Forelimb muscle (tissue), 1 donor: ENCODE measurements at regions not wholly inside any gene's neighbourhood (a gene's known extent, or its start where the extent isn't known, plus 50 kb on each side); places are given as distances from the start of the nearest gene placed in this dataset.
"Not testable (repeated sequence)": the region's sequence is repeated elsewhere in the genome, so short reads cannot be mapped to it uniquely, and the experiment has no call there.

Experiments used
- DNase-seq: peaks from one replicate; pipeline ENCODE4 v3.0.0-alpha.2; 2013; ENCODE audit warnings: low read depth

GRCh38 chr2:196486146-196486545 lies 153.4 kb upstream of the CCDC150 start:
- DNase-seq = peak; percentile 20

GRCh38 chr2:196487417-196487816 lies 152.1 kb upstream of the CCDC150 start:
- no peak for DNase-seq

GRCh38 chr2:196489371-196489770 lies 150.1 kb upstream of the CCDC150 start:
- DNase-seq = no peak

- DNase-seq = no peak
These were observed 146.6 kb upstream of the CCDC150 start for GRCh38 chr2:196492946-196493345.

- DNase-seq = no peak
These were observed 140.6 kb upstream of the CCDC150 start for GRCh38 chr2:196498962-196499361.

- DNase-seq = no peak
These were observed 139.8 kb upstream of the CCDC150 start for GRCh38 chr2:196499686-196500085.

- no peak for DNase-seq
These were observed 138.7 kb upstream of the CCDC150 start for GRCh38 chr2:196500686-196501431.

GRCh38 chr2:196501836-196502235 lies 137.7 kb upstream of the CCDC150 start:
- DNase-seq = no peak

- no peak for DNase-seq
These were observed 137.1 kb upstream of the CCDC150 start for GRCh38 chr2:196502386-196502785.

GRCh38 chr2:196503398-196503797 lies 136.1 kb upstream of the CCDC150 start:
- no peak for DNase-seq

- DNase-seq = no peak
These were observed 134.7 kb upstream of the CCDC150 start for GRCh38 chr2:196504788-196505187.

GRCh38 chr2:196510246-196510645 lies 129.3 kb upstream of the CCDC150 start:
- DNase-seq = no peak

GRCh38 chr2:196511258-196512168 lies 128.0 kb upstream of the CCDC150 start:
- no peak for DNase-seq

GRCh38 chr2:196513796-196514526 lies 125.6 kb upstream of the CCDC150 start:
- DNase-seq = no peak

- DNase-seq = no peak
These were observed 124.9 kb upstream of the CCDC150 start for GRCh38 chr2:196514641-196515040.

GRCh38 chr2:196515051-196515450 lies 124.5 kb upstream of the CCDC150 start:
- DNase-seq = no peak

- no peak for DNase-seq
These were observed 123.9 kb upstream of the CCDC150 start for GRCh38 chr2:196515608-196516007.

- peak; percentile 25 for DNase-seq
These were observed 123.0 kb upstream of the CCDC150 start for GRCh38 chr2:196516564-196516963.

- DNase-seq = no peak
These were observed 118.9 kb upstream of the CCDC150 start for GRCh38 chr2:196520605-196521004.

GRCh38 chr2:196526981-196527725 lies 112.4 kb upstream of the CCDC150 start:
- DNase-seq = not testable (repeated sequence)

- DNase-seq = no peak
These were observed 110.9 kb upstream of the CCDC150 start for GRCh38 chr2:196528486-196529223.
